NCI-H2081 (cell line): ENCODE measurements at regions not wholly inside any gene's neighbourhood (a gene's known extent, or its start where the extent isn't known, plus 50 kb on each side); places are given as distances from the start of the nearest gene placed in this dataset.
"Not testable (repeated sequence)": the region's sequence is repeated elsewhere in the genome, so short reads cannot be mapped to it uniquely, and the experiment has no call there.

Experiments used
- DNase-seq, 2 experiments: peaks; one replicate each; lab custom pipeline; 2025; lab: John Stamatoyannopoulos, UW

DNA sequence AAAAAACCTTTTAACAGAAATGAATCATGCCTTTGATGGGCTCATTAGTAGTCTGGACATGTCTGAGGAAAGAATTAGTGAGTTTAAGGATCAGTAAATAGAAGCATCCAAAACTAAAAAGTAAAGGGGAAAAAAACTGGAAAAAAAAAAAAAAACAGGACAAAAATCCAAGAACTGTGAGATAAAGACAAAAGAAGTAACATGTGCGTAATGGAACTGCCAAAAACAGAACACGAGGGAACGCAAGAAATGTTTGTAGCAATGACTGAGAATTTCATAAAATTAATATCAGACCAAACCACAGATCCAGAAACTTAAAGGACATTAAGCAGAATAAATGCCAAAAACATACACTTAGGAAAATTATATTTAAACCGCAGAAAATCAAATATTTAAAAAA lies 77.4 kb downstream of the MS4A13 start:
- DNase-seq = no peak

DNA sequence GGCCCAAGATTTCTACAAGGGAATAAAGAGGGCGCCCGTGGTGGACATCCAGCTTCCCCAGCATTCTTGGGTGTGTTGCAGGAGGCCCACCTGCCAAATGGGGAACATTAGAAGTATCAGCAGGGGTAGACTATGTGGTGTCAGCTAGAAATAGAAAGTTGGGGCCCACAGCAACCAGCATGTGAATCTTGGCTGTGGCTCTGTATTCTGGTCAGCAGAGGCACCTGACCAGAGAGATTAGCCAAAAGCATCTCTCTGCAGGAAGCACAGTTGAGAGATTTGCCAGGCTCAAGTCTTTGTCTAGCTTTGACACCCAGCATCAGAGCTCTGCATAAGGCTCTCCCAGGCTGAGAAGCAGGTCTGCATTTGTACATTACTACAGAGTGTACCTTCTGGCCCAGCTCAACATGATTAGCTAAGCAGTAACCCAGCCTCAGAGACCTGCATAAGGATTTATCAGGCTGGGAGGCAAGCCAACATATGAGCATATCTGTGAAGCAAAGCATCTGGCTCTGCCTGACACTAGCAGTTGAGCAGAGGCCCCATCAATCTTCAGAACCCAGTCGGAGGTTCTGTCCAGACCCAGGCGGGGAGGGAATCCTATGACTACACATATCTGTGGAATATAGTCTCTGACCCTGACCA lies 79.9 kb downstream of the MS4A13 start:
- DNase-seq = no peak

DNA sequence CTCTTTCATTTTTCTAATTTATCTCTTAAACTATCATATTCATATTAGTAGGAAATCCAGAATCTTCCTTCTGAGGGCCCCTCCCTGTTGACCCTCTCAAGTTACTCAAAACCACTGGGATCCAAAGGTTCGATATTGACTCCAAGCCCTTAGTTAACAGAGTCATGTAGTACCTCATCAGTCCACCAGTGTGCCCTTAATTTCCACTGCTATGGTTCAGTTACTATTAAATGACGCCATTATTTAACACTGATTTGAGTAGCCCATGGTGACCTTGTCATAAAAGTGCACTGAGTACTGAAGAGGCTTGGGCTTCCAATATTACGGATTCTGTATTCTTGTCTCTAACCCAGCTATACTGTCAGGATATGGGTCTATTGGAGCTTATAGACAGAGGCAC lies 91.9 kb upstream of the MS4A8 start:
- DNase-seq = no peak

DNA sequence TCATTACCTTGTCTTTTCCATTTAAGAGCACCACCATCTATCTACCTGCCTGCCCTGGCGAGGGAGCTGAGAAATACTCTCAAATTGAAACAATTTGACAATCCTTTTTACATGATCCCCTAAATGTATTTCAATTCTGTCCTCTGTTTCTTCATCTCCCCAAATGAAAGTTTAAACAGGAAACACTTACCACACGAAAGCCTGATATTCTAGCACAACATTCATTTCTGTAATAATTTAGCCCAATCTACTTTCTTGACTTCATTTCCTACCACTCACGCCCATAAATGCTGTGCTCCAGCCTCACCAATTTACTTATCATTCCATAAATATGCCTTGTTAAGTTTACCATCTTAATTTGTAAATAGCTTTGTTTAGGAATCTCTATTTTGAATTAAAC lies 89.8 kb upstream of the MS4A8 start:
- DNase-seq = no peak

DNA sequence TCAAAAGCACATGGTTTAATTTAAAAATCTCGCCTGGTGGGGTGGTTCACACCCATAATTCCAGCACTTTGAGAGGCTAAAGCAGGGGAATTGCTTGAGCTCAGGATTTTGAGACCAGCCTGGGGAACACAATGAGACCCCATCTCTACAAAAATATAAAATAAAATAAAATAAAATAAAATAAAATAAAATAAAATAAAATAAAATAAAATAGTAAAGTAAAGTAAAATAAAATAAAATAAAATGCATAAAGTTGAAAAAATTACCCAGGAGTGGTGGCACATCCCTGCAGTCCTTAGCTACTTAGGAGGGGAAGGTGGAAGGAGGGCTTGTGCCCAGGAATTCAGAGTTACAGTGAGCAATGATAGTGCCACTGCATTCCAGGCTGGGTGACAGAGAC lies 88.7 kb upstream of the MS4A8 start:
- DNase-seq = no peak

DNA sequence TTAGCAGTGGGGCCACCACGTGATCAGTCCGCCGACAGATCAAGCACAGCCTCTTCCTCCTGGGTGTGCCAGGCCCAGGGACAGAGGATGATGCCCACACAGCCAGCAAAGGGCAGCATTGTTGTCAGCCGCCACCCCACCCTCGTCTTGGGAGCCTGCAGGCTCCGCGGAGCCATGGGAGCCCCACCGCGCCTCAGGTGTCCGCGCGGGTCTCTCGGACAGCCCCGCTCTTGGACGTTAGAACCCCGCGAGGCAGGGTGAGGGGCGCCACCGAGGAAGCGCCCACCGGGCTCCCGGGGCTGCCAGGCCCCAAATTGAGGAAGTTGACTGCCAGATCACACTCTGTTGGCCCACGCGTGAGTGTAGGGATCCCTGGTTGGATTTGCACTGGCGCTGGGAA lies 83.9 kb upstream of the MS4A8 start:
- no peak for DNase-seq

DNA sequence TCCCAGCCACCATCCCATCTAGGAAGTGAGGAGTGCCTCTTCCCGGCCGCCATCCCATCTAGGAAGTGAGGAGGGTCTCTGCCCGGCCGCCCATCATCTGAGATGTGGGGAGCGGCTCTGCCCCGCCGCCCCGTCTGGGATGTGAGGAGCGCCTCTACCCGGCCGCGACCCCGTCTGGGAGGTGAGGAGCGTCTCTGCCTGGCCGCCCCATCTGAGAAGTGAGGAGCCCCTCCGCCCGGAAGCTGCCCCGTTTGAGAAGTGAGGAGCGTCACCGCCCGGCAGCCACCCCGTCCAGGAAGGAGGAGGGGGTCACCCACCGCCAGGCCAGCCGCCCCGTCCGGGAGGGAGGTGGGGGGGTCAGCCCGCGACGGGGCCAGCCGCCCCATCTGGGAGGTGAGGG lies 77.5 kb upstream of the MS4A8 start:
- DNase-seq = not testable (repeated sequence)

DNA sequence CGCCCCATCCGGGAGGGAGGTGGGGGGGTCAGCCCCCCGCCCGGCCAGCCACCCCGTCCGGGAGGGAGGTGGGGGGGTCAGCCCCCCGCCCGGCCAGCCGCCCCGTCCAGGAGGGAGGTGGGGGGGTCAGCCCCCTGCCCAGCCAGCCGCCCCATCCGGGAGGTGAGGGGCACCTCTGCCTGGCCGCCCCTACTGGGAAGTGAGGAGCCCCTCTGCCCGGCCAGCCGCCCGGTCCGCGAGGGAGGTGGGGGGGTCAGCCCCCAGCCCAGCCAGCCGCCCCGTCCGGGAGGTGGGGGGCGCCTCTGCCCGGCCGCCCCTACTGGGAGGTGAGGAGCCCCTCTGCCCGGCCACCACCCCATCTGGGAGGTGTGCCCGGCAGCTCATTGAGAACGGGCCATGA lies 76.6 kb upstream of the MS4A8 start:
- DNase-seq = not testable (repeated sequence)

DNA sequence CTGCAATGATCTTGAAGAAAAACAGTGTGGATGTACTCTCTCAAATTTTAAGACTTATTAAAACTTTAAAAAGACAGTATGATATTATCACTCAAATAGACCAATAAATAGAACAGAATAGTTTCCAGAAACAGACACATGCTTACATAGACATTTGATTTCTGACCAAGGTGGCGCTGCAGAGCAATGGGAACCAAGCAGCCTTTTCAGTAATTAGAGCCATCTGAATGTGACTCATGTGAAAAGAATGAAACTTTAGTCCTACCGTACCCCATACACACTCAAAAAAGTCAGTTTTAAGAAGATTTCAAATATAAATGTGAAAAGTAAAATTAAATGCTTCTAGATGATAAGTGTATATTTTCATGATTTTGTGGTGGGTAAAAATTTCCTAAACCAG lies 74.2 kb upstream of the MS4A8 start:
- peak; percentile 0 to 10 for DNase-seq

DNA sequence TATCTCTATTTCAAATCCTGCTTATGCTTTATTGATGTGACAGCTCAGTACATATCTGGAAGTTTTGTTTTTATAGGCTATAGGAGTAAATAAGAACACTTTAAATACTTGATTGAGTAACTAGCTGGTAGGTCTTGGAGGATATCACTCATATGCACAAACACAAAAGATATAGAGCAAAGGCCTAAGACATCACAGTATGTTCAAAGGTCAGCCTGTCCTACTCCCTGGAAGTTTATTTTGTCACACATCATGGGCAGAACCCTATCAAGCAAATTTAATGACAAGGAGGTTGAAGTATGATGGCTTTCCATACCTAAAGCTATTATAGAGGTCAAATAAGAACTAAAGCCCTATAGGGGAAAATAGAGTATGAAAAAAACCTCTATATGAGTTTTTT lies 70.0 kb upstream of the MS4A8 start:
- no peak for DNase-seq

DNA sequence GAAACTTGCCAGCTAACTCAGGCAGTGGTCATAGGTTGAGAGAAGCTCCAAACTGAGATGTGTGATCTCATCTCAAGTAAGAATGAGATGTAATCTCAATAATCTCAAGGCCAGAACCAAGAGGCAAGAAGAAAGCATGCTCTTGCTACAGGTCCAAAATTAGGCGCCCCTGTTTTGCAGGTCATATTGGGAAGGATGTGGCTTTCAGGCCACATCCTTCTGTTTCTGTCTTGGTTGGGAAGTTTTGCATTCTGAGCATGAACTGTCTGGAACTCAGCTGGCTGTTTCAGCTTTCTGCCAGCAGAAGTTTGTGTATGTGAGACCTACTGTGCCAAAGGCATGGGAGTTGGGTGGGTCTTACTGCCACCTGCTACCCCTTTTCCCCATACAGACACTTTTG lies 67.5 kb upstream of the MS4A8 start:
- DNase-seq = no peak

DNA sequence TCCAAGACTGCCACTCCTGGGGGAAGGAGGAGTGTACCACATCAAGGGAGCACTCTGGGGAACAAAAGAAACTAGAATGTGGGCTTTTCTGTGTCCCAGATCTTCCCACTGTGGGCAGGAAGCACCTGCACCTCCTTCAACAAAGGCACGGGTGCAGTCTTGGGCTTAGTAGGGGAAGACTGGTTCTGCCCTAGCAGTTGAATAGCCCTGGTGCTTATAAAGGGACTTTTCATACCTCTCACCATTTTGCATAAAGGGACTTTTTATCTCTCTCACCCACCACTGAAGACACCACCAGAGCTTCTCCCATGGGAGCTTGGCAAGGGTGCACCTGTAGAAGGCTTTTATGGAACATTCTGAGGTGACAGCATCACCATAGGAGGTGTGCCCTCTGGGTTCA lies 65.8 kb upstream of the MS4A8 start:
- no peak for DNase-seq

DNA sequence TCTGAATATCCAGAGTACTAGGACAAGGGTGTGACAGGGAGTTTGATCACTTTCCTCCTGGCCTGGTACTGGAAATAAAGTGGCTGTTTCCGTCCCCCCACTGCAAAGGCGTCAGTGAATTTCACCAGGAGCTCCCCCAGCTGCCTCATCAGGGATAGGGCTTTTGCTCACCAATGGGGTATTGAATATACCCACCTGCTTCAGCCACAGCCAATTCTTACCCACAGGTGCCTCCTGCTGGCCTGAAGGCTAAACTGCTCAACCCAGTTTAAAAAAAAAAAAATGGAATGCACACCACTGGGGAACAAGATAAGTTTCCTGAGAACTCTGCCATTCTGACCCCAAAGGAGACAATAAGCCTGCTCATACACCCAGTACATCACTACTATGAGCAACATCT lies 65.3 kb upstream of the MS4A8 start:
- peak in 1 of 2 experiments; percentile 19 for DNase-seq

DNA sequence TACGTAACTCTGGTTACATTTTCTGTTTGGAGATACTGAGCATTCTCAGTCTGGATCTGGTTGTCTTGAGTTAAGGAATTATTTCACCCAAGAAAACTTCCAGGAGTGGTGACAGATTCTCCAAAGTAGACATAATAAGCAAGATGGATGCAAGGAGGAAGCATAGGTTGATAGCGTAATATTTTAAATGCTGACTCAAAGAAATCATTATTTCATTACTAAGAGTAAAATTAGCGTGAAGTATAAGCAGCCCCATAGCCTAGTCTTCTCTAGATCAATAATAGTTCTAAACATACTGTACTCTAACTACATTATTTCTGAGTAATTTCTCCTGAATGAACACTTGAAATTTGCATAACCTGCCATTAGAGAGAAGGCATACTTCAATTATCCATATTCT lies 57.5 kb upstream of the MS4A8 start:
- no peak for DNase-seq

DNA sequence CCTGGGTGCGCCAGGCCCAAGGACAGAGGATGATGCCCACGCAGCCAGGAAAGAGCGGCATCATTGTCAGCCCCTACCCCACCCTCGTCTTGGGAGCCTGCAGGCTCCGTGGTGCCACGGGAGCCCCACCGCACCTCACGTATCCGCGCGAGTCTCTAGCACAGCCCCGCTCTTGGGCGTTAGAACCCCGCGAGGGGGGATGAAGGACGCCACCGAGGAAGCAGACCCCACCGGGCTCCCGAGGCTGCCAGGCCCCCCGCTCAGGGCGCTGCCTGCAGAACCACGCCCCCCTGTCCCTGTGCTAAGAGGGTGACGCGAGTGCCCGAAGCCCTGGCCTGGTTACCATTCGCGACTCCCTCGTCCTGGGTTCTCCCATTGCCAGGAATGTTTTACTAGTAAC lies 52.3 kb upstream of the MS4A8 start:
- DNase-seq = no peak
